Neural progenitor cell (in vitro differentiated cells): ENCODE measurements at regions not wholly inside any gene's neighbourhood (a gene's known extent, or its start where the extent isn't known, plus 50 kb on each side); places are given as distances from the start of the nearest gene placed in this dataset.
"Not testable (repeated sequence)": the region's sequence is repeated elsewhere in the genome, so short reads cannot be mapped to it uniquely, and the experiment has no call there.

Source experiments
- DNase-seq: peaks from one replicate; pipeline ENCODE4 v3.0.0-alpha.2; 2016; ENCODE audit warnings: low spot score
- H2AFZ ChIP-seq: fragments of 200-600 bp; sonication (generic); replicated peaks from 2 replicates; pipeline ENCODE4 v1.6.1; 2016; ENCODE audit warnings: antibody characterized with exemption
- H3F3A ChIP-seq: fragments of 200-600 bp; sonication (generic); 2 replicates; pipeline ENCODE4 v1.6.1; 2016; ENCODE audit warnings: antibody characterized with exemption, low read depth
- H3K27ac ChIP-seq: fragments of 200-600 bp; sonication (generic); 2 replicates; pipeline ENCODE4 v1.5.1; 2016; ENCODE audit warnings: mild to moderate bottlenecking
- H3K27me3 ChIP-seq: fragments of 200-600 bp; sonication (generic); 2 replicates; pipeline ENCODE4 v1.6.1; 2016; ENCODE audit warnings: mild to moderate bottlenecking, moderate library complexity
- H3K36me3 ChIP-seq: fragments of 200-600 bp; sonication (generic); 2 replicates; pipeline ENCODE4 v1.5.1; 2016
- H3K4me1 ChIP-seq: fragments of 200-600 bp; sonication (generic); 2 replicates; pipeline ENCODE4 v1.6.1; 2016; ENCODE audit warnings: mixed run types
- H3K4me2 ChIP-seq: fragments of 200-600 bp; sonication (generic); 2 replicates; pipeline ENCODE4 v1.6.1; 2016
- H3K4me3 ChIP-seq: fragments of 200-600 bp; sonication (generic); 2 replicates; pipeline ENCODE4 v1.5.1; 2016
- H3K79me2 ChIP-seq: fragments of 200-600 bp; sonication (generic); 2 replicates; pipeline ENCODE4 v1.6.1; 2016; ENCODE audit warnings: low read depth
- H3K9ac ChIP-seq: fragments of 200-600 bp; sonication (generic); 2 replicates; pipeline ENCODE4 v1.6.1; 2016
- H3K9me3 ChIP-seq: fragments of 200-600 bp; sonication (generic); 2 replicates; pipeline ENCODE4 v1.5.1; 2016; ENCODE audit warnings: low read depth
- H4K20me1 ChIP-seq: fragments of 200-600 bp; sonication (generic); 2 replicates; pipeline ENCODE4 v1.6.1; 2016; ENCODE audit warnings: low read depth
- H3K27ac Mint-ChIP-seq: 3 replicates; pipeline ENCODE4 v1.8.0; 2021; ENCODE audit warnings: mixed read lengths
- H3K27me3 Mint-ChIP-seq: 2 replicates; pipeline ENCODE4 v1.8.0; 2022; ENCODE audit warnings: low read depth, mild to moderate bottlenecking, inconsistent platforms, moderate library complexity, mixed read lengths; ENCODE audit not compliant: insufficient read depth
- H3K36me3 Mint-ChIP-seq: 3 replicates; pipeline ENCODE4 v1.8.0; 2021; ENCODE audit warnings: mixed read lengths
- H3K4me1 Mint-ChIP-seq: 3 replicates; pipeline ENCODE4 v1.8.0; 2021; ENCODE audit warnings: mixed read lengths
- H3K4me3 Mint-ChIP-seq: 3 replicates; pipeline ENCODE4 v1.8.0; 2021; ENCODE audit warnings: mild to moderate bottlenecking, moderate library complexity, mixed read lengths
- H3K9me3 Mint-ChIP-seq: 3 replicates; pipeline ENCODE4 v1.8.0; 2020; ENCODE audit warnings: mixed read lengths
- EZH2 ChIP-seq: fragments of 200-600 bp; sonication (generic); IDR thresholded peaks from 2 replicates; pipeline ENCODE4 v1.6.1; 2017; ENCODE audit warnings: antibody characterized with exemption, mild to moderate bottlenecking, moderate library complexity
- EZH2phosphoT487 ChIP-seq: fragments of 200-600 bp; sonication (generic); IDR thresholded peaks from 2 replicates; pipeline ENCODE4 v1.6.1; 2017; ENCODE audit warnings: antibody characterized with exemption
- TF ChIP-seq, protein P1 (sequence below): fragments of 200-600 bp; sonication (generic); IDR thresholded peaks from 2 replicates; pipeline ENCODE4 v1.5.1; 2017; ENCODE audit warnings: antibody characterized with exemption, mild to moderate bottlenecking

- Mint-ChIP-seq H3K27me3 (no peaks in the 10 kb centered on the region), H3K4me3 (no peak overlapping the region), H3K27ac (no peak overlapping the region), H3K9me3 (no peaks in the 10 kb centered on the region), H3K4me1 (peaks cover 6% of the 10 kb centered on the region), H3K36me3 (no peaks in the 10 kb centered on the region)
- no peak overlapping the region for H3K4me2 ChIP-seq
- H2AFZ ChIP-seq: no peak overlapping the region
- H3K27ac ChIP-seq: no peak overlapping the region
- H3K9me3 ChIP-seq: no peaks in the 10 kb centered on the region
- H4K20me1 ChIP-seq: no peaks in the 10 kb centered on the region
- H3K36me3 ChIP-seq: no peaks in the 10 kb centered on the region
- H3K27me3 ChIP-seq: no peaks in the 10 kb centered on the region
- H3K9ac ChIP-seq: no peak overlapping the region
- no peaks in the 10 kb centered on the region for H3K4me1 ChIP-seq
- TF ChIP-seq EZH2: no peak
- TF ChIP-seq, protein P1, sequence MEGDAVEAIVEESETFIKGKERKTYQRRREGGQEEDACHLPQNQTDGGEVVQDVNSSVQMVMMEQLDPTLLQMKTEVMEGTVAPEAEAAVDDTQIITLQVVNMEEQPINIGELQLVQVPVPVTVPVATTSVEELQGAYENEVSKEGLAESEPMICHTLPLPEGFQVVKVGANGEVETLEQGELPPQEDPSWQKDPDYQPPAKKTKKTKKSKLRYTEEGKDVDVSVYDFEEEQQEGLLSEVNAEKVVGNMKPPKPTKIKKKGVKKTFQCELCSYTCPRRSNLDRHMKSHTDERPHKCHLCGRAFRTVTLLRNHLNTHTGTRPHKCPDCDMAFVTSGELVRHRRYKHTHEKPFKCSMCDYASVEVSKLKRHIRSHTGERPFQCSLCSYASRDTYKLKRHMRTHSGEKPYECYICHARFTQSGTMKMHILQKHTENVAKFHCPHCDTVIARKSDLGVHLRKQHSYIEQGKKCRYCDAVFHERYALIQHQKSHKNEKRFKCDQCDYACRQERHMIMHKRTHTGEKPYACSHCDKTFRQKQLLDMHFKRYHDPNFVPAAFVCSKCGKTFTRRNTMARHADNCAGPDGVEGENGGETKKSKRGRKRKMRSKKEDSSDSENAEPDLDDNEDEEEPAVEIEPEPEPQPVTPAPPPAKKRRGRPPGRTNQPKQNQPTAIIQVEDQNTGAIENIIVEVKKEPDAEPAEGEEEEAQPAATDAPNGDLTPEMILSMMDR: no peak
- no peak for TF ChIP-seq EZH2phosphoT487
- no peak for DNase-seq
- H3F3A ChIP-seq: no peaks in the 10 kb centered on the region
- H3K79me2 ChIP-seq: no peaks in the 10 kb centered on the region
- H3K4me3 ChIP-seq: no peak overlapping the region
Measured at GRCh38 chr17:70736375-70736957, 567.1 kb downstream of the KCNJ2 start.

- Mint-ChIP-seq H3K27ac (no peak overlapping the region), H3K9me3 (no peaks in the 10 kb centered on the region), H3K4me1 (peaks cover 6% of the 10 kb centered on the region), H3K27me3 (no peaks in the 10 kb centered on the region), H3K4me3 (no peak overlapping the region), H3K36me3 (no peaks in the 10 kb centered on the region)
- H4K20me1 ChIP-seq: no peaks in the 10 kb centered on the region
- no peaks in the 10 kb centered on the region for H3K4me1 ChIP-seq
- no peak overlapping the region for H2AFZ ChIP-seq
- no peak for DNase-seq
- H3K36me3 ChIP-seq: no peaks in the 10 kb centered on the region
- H3K4me2 ChIP-seq: no peak overlapping the region
- no peak overlapping the region for H3K9ac ChIP-seq
- TF ChIP-seq EZH2phosphoT487 (no peak), EZH2 (no peak)
- TF ChIP-seq, protein P1: no peak
- H3F3A ChIP-seq: no peaks in the 10 kb centered on the region
- no peaks in the 10 kb centered on the region for H3K27me3 ChIP-seq
- H3K4me3 ChIP-seq: no peak overlapping the region
- no peak overlapping the region for H3K27ac ChIP-seq
- H3K79me2 ChIP-seq: no peaks in the 10 kb centered on the region
- no peaks in the 10 kb centered on the region for H3K9me3 ChIP-seq
Measured at GRCh38 chr17:70739065-70739464, 569.7 kb downstream of the KCNJ2 start.

DNA sequence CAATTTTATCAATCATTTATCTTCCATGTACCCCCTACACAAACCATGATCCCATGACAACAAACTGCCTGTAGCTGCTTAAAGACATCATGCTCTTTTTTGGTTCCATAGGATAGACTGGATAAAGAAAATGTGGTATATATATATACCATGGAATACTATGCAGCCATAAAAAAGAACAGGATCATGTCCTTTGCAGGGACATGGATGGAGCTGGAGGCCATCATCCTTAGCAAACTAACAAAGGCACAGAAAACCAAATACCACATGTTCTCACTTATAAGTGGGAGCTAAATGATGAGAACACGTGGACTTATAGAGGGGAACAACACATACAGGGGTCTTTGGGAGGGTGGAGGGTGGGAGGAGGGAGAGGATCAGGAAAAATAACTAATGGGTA is 577.2 kb downstream of the KCNJ2 start:
- H2AFZ ChIP-seq, H3K4me3 ChIP-seq, H3K27me3 Mint-ChIP-seq, H3K4me3 Mint-ChIP-seq, H3K4me1 Mint-ChIP-seq, H3K9me3 Mint-ChIP-seq, H3K4me1 ChIP-seq, DNase-seq, H3K27ac ChIP-seq, H3K4me2 ChIP-seq, H3K36me3 Mint-ChIP-seq, H3K27ac Mint-ChIP-seq, H3K79me2 ChIP-seq, H3K36me3 ChIP-seq, H4K20me1 ChIP-seq, H3K9me3 ChIP-seq, H3K9ac ChIP-seq, H3F3A ChIP-seq, H3K27me3 ChIP-seq: not testable (repeated sequence)

DNA sequence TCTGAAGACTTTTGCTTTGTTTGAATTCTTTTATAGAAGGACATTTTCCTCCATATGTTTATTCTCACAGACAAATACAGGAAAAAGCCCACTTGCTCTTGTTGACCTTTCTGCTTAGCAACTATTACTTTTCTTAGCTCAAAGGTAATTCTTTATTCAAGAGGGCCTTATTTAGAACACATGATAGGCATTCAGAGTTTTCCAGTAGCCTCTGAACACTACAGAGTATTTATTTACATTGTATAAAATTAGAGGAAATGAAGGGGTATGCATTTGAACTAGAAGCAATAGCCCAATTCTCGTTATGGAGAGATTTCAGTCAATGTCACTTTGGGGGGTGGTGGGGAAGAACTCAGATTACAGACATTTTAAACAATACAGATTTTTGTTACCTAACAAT is 581.7 kb downstream of the KCNJ2 start:
- H4K20me1 ChIP-seq: no peaks in the 10 kb centered on the region
- no peak overlapping the region for H3K4me2 ChIP-seq
- no peaks in the 10 kb centered on the region for H3K36me3 ChIP-seq
- no peaks in the 10 kb centered on the region for H3K36me3 Mint-ChIP-seq
- H3K27me3 Mint-ChIP-seq: no peaks in the 10 kb centered on the region
- H3K4me1 ChIP-seq: no peaks in the 10 kb centered on the region
- H3K27me3 ChIP-seq: no peaks in the 10 kb centered on the region
- DNase-seq: no peak
- no peak overlapping the region for H3K4me3 ChIP-seq
- H3K9me3 ChIP-seq: no peaks in the 10 kb centered on the region
- no peak overlapping the region for H2AFZ ChIP-seq
- H3K4me3 Mint-ChIP-seq: no peak overlapping the region
- no peak overlapping the region for H3K27ac ChIP-seq
- no peak overlapping the region for H3K27ac Mint-ChIP-seq
- peaks cover 2% of the 10 kb centered on the region for H3K9me3 Mint-ChIP-seq
- no peaks in the 10 kb centered on the region for H3K79me2 ChIP-seq
- no peaks in the 10 kb centered on the region for H3K4me1 Mint-ChIP-seq
- H3F3A ChIP-seq: no peaks in the 10 kb centered on the region
- TF ChIP-seq EZH2phosphoT487: no peak
- no peak overlapping the region for H3K9ac ChIP-seq

DNA sequence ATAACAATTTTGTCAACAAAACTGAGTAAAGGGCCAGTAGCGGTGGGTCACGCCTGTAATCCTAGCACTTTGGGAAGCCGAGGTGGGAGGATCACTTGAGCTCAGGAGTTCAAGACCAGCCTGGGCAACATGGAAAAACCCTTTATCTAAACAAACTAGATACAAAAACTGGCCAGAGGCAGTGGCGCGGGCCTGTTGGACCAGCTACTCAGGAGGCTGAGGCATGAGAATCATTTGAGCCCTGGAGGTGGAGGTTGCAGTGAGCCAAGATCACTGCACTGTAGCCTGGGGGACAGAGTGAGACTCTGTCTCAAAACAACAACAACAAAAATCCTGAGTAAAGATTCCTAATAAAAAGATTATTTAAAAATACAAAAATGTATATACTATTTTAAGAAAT is 583.1 kb downstream of the KCNJ2 start:
- H3K27ac Mint-ChIP-seq, H3K4me3 Mint-ChIP-seq, H3K36me3 ChIP-seq, H3K79me2 ChIP-seq, H4K20me1 ChIP-seq, H3F3A ChIP-seq, H3K4me1 ChIP-seq, H3K27me3 ChIP-seq, H3K4me3 ChIP-seq, DNase-seq, H3K9me3 ChIP-seq, H2AFZ ChIP-seq, H3K9me3 Mint-ChIP-seq, H3K9ac ChIP-seq, H3K4me1 Mint-ChIP-seq, H3K4me2 ChIP-seq, H3K36me3 Mint-ChIP-seq, H3K27me3 Mint-ChIP-seq, H3K27ac ChIP-seq: not testable (repeated sequence)
